HFFc6 (cell line): ENCODE measurements at regions not wholly inside any gene's neighbourhood (a gene's known extent, or its start where the extent isn't known, plus 50 kb on each side); places are given as distances from the start of the nearest gene placed in this dataset.
"Not testable (repeated sequence)": the region's sequence is repeated elsewhere in the genome, so short reads cannot be mapped to it uniquely, and the experiment has no call there.

Experiments
- DNase-seq: peaks from one replicate; pipeline ENCODE4 v3.0.0-alpha.2; 2018
- H3K27ac Mint-ChIP-seq: 2 replicates; pipeline ENCODE4 v1.8.0; 2020; ENCODE audit warnings: mild to moderate bottlenecking, mixed read lengths
- H3K27me3 Mint-ChIP-seq: 2 replicates; pipeline ENCODE4 v1.8.0; 2021; ENCODE audit warnings: mild to moderate bottlenecking, moderate library complexity, mixed read lengths; ENCODE audit not compliant: insufficient read depth
- H3K36me3 Mint-ChIP-seq: 2 replicates; pipeline ENCODE4 v1.8.0; 2021; ENCODE audit warnings: low read depth, mixed read lengths
- H3K4me1 Mint-ChIP-seq: 2 replicates; pipeline ENCODE4 v1.8.0; 2020; ENCODE audit warnings: low read depth, mixed read lengths
- H3K4me3 Mint-ChIP-seq: 2 replicates; pipeline ENCODE4 v1.8.0; 2020; ENCODE audit warnings: mild to moderate bottlenecking, moderate library complexity, mixed read lengths
- H3K9me3 Mint-ChIP-seq: 2 replicates; pipeline ENCODE4 v1.8.0; 2020; ENCODE audit warnings: mild to moderate bottlenecking, mixed read lengths
- TF ChIP-seq, protein P1 (sequence below): fragments of 200-600 bp; sonication (generic); IDR thresholded peaks from 2 replicates; pipeline ENCODE4 v1.5.0; 2021; ENCODE audit warnings: antibody characterized with exemption, mild to moderate bottlenecking

- no peak for DNase-seq
- Mint-ChIP-seq H3K4me3 (no peak overlapping the region), H3K36me3 (no peaks in the 10 kb centered on the region), H3K9me3 (peaks cover 50% of the 10 kb centered on the region), H3K27ac (no peak overlapping the region), H3K27me3 (no peaks in the 10 kb centered on the region), H3K4me1 (no peaks in the 10 kb centered on the region)
- TF ChIP-seq, protein P1, sequence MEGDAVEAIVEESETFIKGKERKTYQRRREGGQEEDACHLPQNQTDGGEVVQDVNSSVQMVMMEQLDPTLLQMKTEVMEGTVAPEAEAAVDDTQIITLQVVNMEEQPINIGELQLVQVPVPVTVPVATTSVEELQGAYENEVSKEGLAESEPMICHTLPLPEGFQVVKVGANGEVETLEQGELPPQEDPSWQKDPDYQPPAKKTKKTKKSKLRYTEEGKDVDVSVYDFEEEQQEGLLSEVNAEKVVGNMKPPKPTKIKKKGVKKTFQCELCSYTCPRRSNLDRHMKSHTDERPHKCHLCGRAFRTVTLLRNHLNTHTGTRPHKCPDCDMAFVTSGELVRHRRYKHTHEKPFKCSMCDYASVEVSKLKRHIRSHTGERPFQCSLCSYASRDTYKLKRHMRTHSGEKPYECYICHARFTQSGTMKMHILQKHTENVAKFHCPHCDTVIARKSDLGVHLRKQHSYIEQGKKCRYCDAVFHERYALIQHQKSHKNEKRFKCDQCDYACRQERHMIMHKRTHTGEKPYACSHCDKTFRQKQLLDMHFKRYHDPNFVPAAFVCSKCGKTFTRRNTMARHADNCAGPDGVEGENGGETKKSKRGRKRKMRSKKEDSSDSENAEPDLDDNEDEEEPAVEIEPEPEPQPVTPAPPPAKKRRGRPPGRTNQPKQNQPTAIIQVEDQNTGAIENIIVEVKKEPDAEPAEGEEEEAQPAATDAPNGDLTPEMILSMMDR = no peak
Measured at GRCh38 chr7:20917603-20918002, 130.9 kb upstream of the SP8 start.

DNA sequence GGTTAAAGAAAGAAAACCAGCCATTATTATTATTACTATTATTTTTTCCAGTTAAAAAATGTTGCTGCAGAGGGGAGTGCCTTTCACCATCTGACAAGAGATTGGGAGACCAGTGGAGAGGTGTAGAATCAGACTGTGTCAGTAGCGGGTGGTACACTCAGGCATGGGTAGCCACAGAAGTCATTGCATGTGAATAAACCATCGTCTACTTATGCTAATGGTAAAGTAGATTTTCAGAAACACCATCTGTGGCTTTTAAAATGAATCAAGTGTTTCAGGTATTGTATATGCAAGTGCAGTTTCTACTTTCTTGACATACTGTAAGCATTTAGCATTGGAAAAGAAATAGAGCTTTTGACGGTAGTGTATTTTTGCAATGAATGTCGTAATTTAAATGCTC, 131.5 kb upstream of the SP8 start:
- DNase-seq = no peak
- peaks cover 54% of the 10 kb centered on the region for H3K9me3 Mint-ChIP-seq
- H3K4me1 Mint-ChIP-seq = no peaks in the 10 kb centered on the region
- no peak overlapping the region for H3K27ac Mint-ChIP-seq
- H3K27me3 Mint-ChIP-seq = no peaks in the 10 kb centered on the region
- H3K4me3 Mint-ChIP-seq = no peak overlapping the region
- TF ChIP-seq, protein P1 = no peak
- H3K36me3 Mint-ChIP-seq = no peaks in the 10 kb centered on the region

GRCh38 chr7:20927178-20927577, 140.5 kb upstream of the SP8 start:
- not testable (repeated sequence) for H3K4me3 Mint-ChIP-seq, DNase-seq, H3K4me1 Mint-ChIP-seq, H3K27ac Mint-ChIP-seq, H3K36me3 Mint-ChIP-seq, H3K27me3 Mint-ChIP-seq
- peaks cover 59% of the 10 kb centered on the region for H3K9me3 Mint-ChIP-seq

GRCh38 chr7:20927976-20928375, 141.3 kb upstream of the SP8 start:
- H3K27me3 Mint-ChIP-seq = no peaks in the 10 kb centered on the region
- no peaks in the 10 kb centered on the region for H3K4me1 Mint-ChIP-seq

GRCh38 chr7:20929199-20929598, 142.5 kb upstream of the SP8 start:
- TF ChIP-seq, protein P1 = no peak
- Mint-ChIP-seq H3K9me3 (peaks cover 48% of the 10 kb centered on the region), H3K4me3 (no peak overlapping the region), H3K27ac (no peak overlapping the region), H3K36me3 (peaks cover 5% of the 10 kb centered on the region; the same call in 1 of the 2 replicates), H3K4me1 (no peaks in the 10 kb centered on the region), H3K27me3 (no peaks in the 10 kb centered on the region)
- no peak for DNase-seq

More at GRCh38 chr7:20927976-20928375, 141.3 kb upstream of the SP8 start:
- peaks cover 5% of the 10 kb centered on the region; the same call in 1 of the 2 replicates for H3K36me3 Mint-ChIP-seq
- H3K4me3 Mint-ChIP-seq = no peak overlapping the region
- H3K27ac Mint-ChIP-seq = no peak overlapping the region
- H3K9me3 Mint-ChIP-seq = peaks cover 56% of the 10 kb centered on the region
- TF ChIP-seq, protein P1 = no peak
- DNase-seq = no peak

- TF ChIP-seq, protein P1 = no peak
- H3K4me1 Mint-ChIP-seq = no peaks in the 10 kb centered on the region
- H3K27ac Mint-ChIP-seq = no peak overlapping the region
- no peaks in the 10 kb centered on the region for H3K27me3 Mint-ChIP-seq
- H3K36me3 Mint-ChIP-seq = peaks cover 3% of the 10 kb centered on the region; the same call in 1 of the 2 replicates
- DNase-seq = no peak
- H3K4me3 Mint-ChIP-seq = no peak overlapping the region
- peaks cover 45% of the 10 kb centered on the region for H3K9me3 Mint-ChIP-seq
Measured at GRCh38 chr7:20931739-20932138, 145.1 kb upstream of the SP8 start.
